Fibroblast of peridontal ligament (primary cell): ENCODE measurements at regions not wholly inside any gene's neighbourhood (a gene's known extent, or its start where the extent isn't known, plus 50 kb on each side); places are given as distances from the start of the nearest gene placed in this dataset.
A peak's percentile ranks its signal among the peaks of the same experiment; 100 is the strongest.

ENCODE experiments used
- DNase-seq: peaks from one replicate; pipeline ENCODE4 v3.0.0-alpha.2; 2010; ENCODE audit errors: extremely low read depth

- no peak for DNase-seq
Measured at GRCh38 chr2:128368437-128369107, 49.9 kb upstream of the HS6ST1 start.

GRCh38 chr2:128369108-128369555 lies 50.5 kb upstream of the HS6ST1 start:
- DNase-seq = peak; percentile 48

GRCh38 chr2:128369602-128370467 lies 51.2 kb upstream of the HS6ST1 start:
- no peak for DNase-seq

GRCh38 chr2:128370468-128371247 lies 52.0 kb upstream of the HS6ST1 start:
- peak; percentile 23 for DNase-seq

- no peak for DNase-seq
Measured at GRCh38 chr2:128371248-128371630, 52.6 kb upstream of the HS6ST1 start.

- DNase-seq = no peak
Measured at GRCh38 chr2:128371648-128372345, 53.1 kb upstream of the HS6ST1 start.

- DNase-seq = no peak
Measured at GRCh38 chr2:128372621-128373341, 54.1 kb upstream of the HS6ST1 start.

GRCh38 chr2:128373451-128374000 lies 54.9 kb upstream of the HS6ST1 start:
- no peak for DNase-seq

- DNase-seq = peak; percentile 86
Measured at GRCh38 chr2:128374001-128374710, 55.5 kb upstream of the HS6ST1 start.

GRCh38 chr2:128374711-128375413 lies 56.2 kb upstream of the HS6ST1 start:
- DNase-seq = no peak

GRCh38 chr2:128375454-128375853 lies 56.8 kb upstream of the HS6ST1 start:
- DNase-seq = no peak

- no peak for DNase-seq
Measured at GRCh38 chr2:128376241-128377041, 57.8 kb upstream of the HS6ST1 start.

GRCh38 chr2:128377071-128377910 lies 58.6 kb upstream of the HS6ST1 start:
- DNase-seq = no peak

- DNase-seq = no peak
Measured at GRCh38 chr2:128378231-128379020, 59.8 kb upstream of the HS6ST1 start.

- peak; percentile 96 for DNase-seq
Measured at GRCh38 chr2:128379021-128380015, 60.6 kb upstream of the HS6ST1 start.
